HEK293 (cell line): ENCODE measurements at regions not wholly inside any gene's neighbourhood (a gene's known extent, or its start where the extent isn't known, plus 50 kb on each side); places are given as distances from the start of the nearest gene placed in this dataset.

Source experiments
- CTCF ChIA-PET: fragments of 350-600 bp; formaldehyde crosslinking; extraction: SDS; loops from one replicate; lab custom pipeline; 2021; ENCODE audit warnings: antibody characterized with exemption; lab: Yijun Ruan, JAX
- POLR2A ChIA-PET: fragments of 300-600 bp; formaldehyde crosslinking; extraction: SDS; loops from one replicate; lab custom pipeline; 2020; ENCODE audit warnings: antibody characterized with exemption, inconsistent platforms; lab: Yijun Ruan, JAX
- H3K27ac ChIP-seq: fragments of 200-500 bp; sonication (Bioruptor generic); 2 replicates; pipeline ENCODE4 v1.5.1; 2014; ENCODE audit warnings: low read depth, low read length, control low read depth, inconsistent platforms; ENCODE audit errors: extremely low read depth
- H3K36me3 ChIP-seq, 2 experiments: fragments of 200-500 bp in 1 of 2; sonication (Bioruptor generic) in 1 of 2; 1 replicate in 1 of 2; 2 replicates in 1 of 2; pipeline ENCODE4 v1.5.1; 2014 to 2017; ENCODE audit warnings: inconsistent platforms in 2 of 2, low read length in 2 of 2; ENCODE audit not compliant: control insufficient read depth in 2 of 2, insufficient read depth in 1 of 2
- H3K4me1 ChIP-seq: fragments of 200-500 bp; sonication (Bioruptor generic); 2 replicates; pipeline ENCODE4 v1.5.1; 2014; ENCODE audit warnings: mild to moderate bottlenecking, low read length, inconsistent platforms; ENCODE audit not compliant: control insufficient read depth, insufficient read depth
- H3K4me3 ChIP-seq: 2 replicates; pipeline ENCODE4 v1.5.1; 2011; ENCODE audit warnings: low read depth, mild to moderate bottlenecking, control low read depth, low read length, moderate library complexity
- H3K9me3 ChIP-seq: fragments of 200-500 bp; sonication (Bioruptor generic); 2 replicates; pipeline ENCODE4 v1.5.1; 2014; ENCODE audit warnings: low read depth, low read length, inconsistent platforms; ENCODE audit not compliant: control insufficient read depth, insufficient read depth
- FEZF1 ChIP-seq: fragments of 450-650 bp; formaldehyde crosslinking; IDR thresholded peaks from 2 replicates; pipeline ENCODE4 v1.5.1; 2016; ENCODE audit warnings: missing biosample characterization, missing genetic modification characterization
- GLI4 ChIP-seq: fragments of 450-650 bp; formaldehyde crosslinking; IDR thresholded peaks from 2 replicates; pipeline ENCODE4 v1.5.1; 2016; ENCODE audit warnings: missing biosample characterization, missing genetic modification characterization
- PRDM4 ChIP-seq: fragments of 450-650 bp; formaldehyde crosslinking; IDR thresholded peaks from 2 replicates; pipeline ENCODE4 v1.5.1; 2017; ENCODE audit warnings: missing biosample characterization, missing genetic modification characterization
- RBAK ChIP-seq: fragments of 450-650 bp; formaldehyde crosslinking; IDR thresholded peaks from 2 replicates; pipeline ENCODE4 v1.5.1; 2016; ENCODE audit warnings: missing biosample characterization, missing genetic modification characterization
- ZNF114 ChIP-seq: fragments of 450-650 bp; formaldehyde crosslinking; IDR thresholded peaks from 2 replicates; pipeline ENCODE4 v1.5.0; 2017; ENCODE audit warnings: missing biosample characterization, missing genetic modification characterization
- ZNF155 ChIP-seq: fragments of 450-650 bp; formaldehyde crosslinking; IDR thresholded peaks from 2 replicates; pipeline ENCODE4 v1.5.1; 2016; ENCODE audit warnings: missing biosample characterization, missing genetic modification characterization
- ZNF248 ChIP-seq: fragments of 450-650 bp; formaldehyde crosslinking; IDR thresholded peaks from 2 replicates; pipeline ENCODE4 v1.5.1; 2017; ENCODE audit warnings: missing biosample characterization, missing genetic modification characterization
- ZNF266 ChIP-seq: fragments of 450-650 bp; formaldehyde crosslinking; IDR thresholded peaks from 2 replicates; pipeline ENCODE4 v1.5.1; 2016; ENCODE audit warnings: missing biosample characterization, missing genetic modification characterization, low read depth
- ZNF274 ChIP-seq, 2 experiments: fragments of 200-500 bp in 1 of 2; fragments of 450-650 bp in 1 of 2; sonication (Bioruptor generic) in 1 of 2; formaldehyde crosslinking in 1 of 2; IDR thresholded peaks; 2 replicates each; pipeline versions ENCODE4 v1.5.1 to v1.6.1; 2014 to 2016; ENCODE audit warnings: borderline replicate concordance in 1 of 2, inconsistent platforms in 1 of 2, low read length in 1 of 2, missing biosample characterization in 1 of 2, missing genetic modification characterization in 1 of 2
- ZNF302 ChIP-seq: fragments of 450-650 bp; formaldehyde crosslinking; IDR thresholded peaks from 2 replicates; pipeline ENCODE4 v1.5.1; 2016; ENCODE audit warnings: missing biosample characterization, missing genetic modification characterization, low read depth
- ZNF366 ChIP-seq: fragments of 450-650 bp; formaldehyde crosslinking; conservative IDR thresholded peaks from 2 replicates; pipeline ENCODE4 v1.5.1; 2016; ENCODE audit warnings: missing biosample characterization, missing genetic modification characterization
- ZNF473 ChIP-seq: fragments of 450-650 bp; formaldehyde crosslinking; IDR thresholded peaks from 2 replicates; pipeline ENCODE4 v1.5.1; 2017; ENCODE audit warnings: missing biosample characterization, missing genetic modification characterization
- ZNF514 ChIP-seq: fragments of 450-650 bp; formaldehyde crosslinking; IDR thresholded peaks from 2 replicates; pipeline ENCODE4 v1.5.1; 2016; ENCODE audit warnings: missing biosample characterization, missing genetic modification characterization
- ZNF596 ChIP-seq: fragments of 450-650 bp; IDR thresholded peaks from 2 replicates; pipeline ENCODE4 v1.5.0; 2018; ENCODE audit warnings: missing biosample characterization, mild to moderate bottlenecking, missing genetic modification characterization, moderate library complexity
- ZNF629 ChIP-seq: fragments of 450-650 bp; formaldehyde crosslinking; IDR thresholded peaks from 2 replicates; pipeline ENCODE4 v1.5.1; 2017; ENCODE audit warnings: missing biosample characterization, missing genetic modification characterization
- ZNF664 ChIP-seq: fragments of 450-650 bp; formaldehyde crosslinking; IDR thresholded peaks from 2 replicates; pipeline ENCODE4 v1.5.1; 2016; ENCODE audit warnings: missing biosample characterization, missing genetic modification characterization
- ZNF701 ChIP-seq: fragments of 450-650 bp; formaldehyde crosslinking; IDR thresholded peaks from 2 replicates; pipeline ENCODE4 v1.5.1; 2016; ENCODE audit warnings: missing biosample characterization, missing genetic modification characterization
- ZNF76 ChIP-seq: fragments of 450-650 bp; formaldehyde crosslinking; IDR thresholded peaks from 2 replicates; pipeline ENCODE4; 2016; ENCODE audit warnings: low read depth, missing biosample characterization, missing genetic modification characterization, borderline replicate concordance
- ZNF768 ChIP-seq: fragments of 450-650 bp; formaldehyde crosslinking; IDR thresholded peaks from 2 replicates; pipeline ENCODE4 v1.5.1; 2018; ENCODE audit warnings: missing biosample characterization, mild to moderate bottlenecking, missing genetic modification characterization
- ZNF830 ChIP-seq: fragments of 450-650 bp; IDR thresholded peaks from 2 replicates; pipeline ENCODE4 v1.5.0; 2018; ENCODE audit warnings: missing biosample characterization, missing genetic modification characterization, low read depth, mild to moderate bottlenecking, moderate library complexity
- ZXDB ChIP-seq: fragments of 450-650 bp; formaldehyde crosslinking; IDR thresholded peaks from 2 replicates; pipeline ENCODE4 v1.5.1; 2016; ENCODE audit warnings: missing biosample characterization, missing genetic modification characterization
- TF ChIP-seq, protein P1 (sequence below): fragments of 450-650 bp; formaldehyde crosslinking; IDR thresholded peaks from 2 replicates; pipeline ENCODE4 v1.5.1; 2016; ENCODE audit warnings: missing biosample characterization, missing genetic modification characterization
- TF ChIP-seq, protein P2 (sequence below): fragments of 450-650 bp; formaldehyde crosslinking; IDR thresholded peaks from 2 replicates; pipeline ENCODE4 v1.5.1; 2017; ENCODE audit warnings: missing biosample characterization, missing genetic modification characterization
- TF ChIP-seq, protein P3 (sequence below): fragments of 450-650 bp; formaldehyde crosslinking; IDR thresholded peaks from 2 replicates; pipeline ENCODE4 v1.5.1; 2016; ENCODE audit warnings: missing biosample characterization, missing genetic modification characterization
- TF ChIP-seq, protein P4 (sequence below): fragments of 450-650 bp; IDR thresholded peaks from 2 replicates; pipeline ENCODE4 v1.5.1; 2018; ENCODE audit warnings: missing biosample characterization, missing genetic modification characterization
- TF ChIP-seq, protein P5 (sequence below): fragments of 450-650 bp; formaldehyde crosslinking; IDR thresholded peaks from 2 replicates; pipeline ENCODE4 v1.5.1; 2016; ENCODE audit warnings: missing biosample characterization, missing genetic modification characterization

- CTCF ChIA-PET, result no interaction called here
- Histone ChIP-seq H3K27ac (no peak overlapping the region), H3K9me3 (no peaks in the 10 kb centered on the region), H3K4me3 (no peak overlapping the region), H3K36me3 (no peaks in the 10 kb centered on the region), H3K4me1 (no peaks in the 10 kb centered on the region)
- POLR2A ChIA-PET, result no interaction called here
- TF ChIP-seq ZXDB (tag by site-specific recombination), result no peak
- no peak for TF ChIP-seq ZNF830
- no peak for TF ChIP-seq ZNF596 (tag by site-specific recombination)
- no peak for TF ChIP-seq FEZF1 (tag by site-specific recombination)
- TF ChIP-seq, protein P1, sequence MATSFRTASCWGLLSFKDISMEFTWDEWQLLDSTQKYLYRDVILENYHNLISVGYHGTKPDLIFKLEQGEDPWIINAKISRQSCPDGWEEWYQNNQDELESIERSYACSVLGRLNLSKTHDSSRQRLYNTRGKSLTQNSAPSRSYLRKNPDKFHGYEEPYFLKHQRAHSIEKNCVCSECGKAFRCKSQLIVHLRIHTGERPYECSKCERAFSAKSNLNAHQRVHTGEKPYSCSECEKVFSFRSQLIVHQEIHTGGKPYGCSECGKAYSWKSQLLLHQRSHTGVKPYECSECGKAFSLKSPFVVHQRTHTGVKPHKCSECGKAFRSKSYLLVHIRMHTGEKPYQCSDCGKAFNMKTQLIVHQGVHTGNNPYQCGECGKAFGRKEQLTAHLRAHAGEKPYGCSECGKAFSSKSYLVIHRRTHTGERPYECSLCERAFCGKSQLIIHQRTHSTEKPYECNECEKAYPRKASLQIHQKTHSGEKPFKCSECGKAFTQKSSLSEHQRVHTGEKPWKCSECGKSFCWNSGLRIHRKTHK (tag by site-specific recombination), result no peak
- TF ChIP-seq, protein P2, sequence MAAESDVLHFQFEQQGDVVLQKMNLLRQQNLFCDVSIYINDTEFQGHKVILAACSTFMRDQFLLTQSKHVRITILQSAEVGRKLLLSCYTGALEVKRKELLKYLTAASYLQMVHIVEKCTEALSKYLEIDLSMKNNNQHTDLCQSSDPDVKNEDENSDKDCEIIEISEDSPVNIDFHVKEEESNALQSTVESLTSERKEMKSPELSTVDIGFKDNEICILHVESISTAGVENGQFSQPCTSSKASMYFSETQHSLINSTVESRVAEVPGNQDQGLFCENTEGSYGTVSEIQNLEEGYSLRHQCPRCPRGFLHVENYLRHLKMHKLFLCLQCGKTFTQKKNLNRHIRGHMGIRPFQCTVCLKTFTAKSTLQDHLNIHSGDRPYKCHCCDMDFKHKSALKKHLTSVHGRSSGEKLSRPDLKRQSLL (tag by site-specific recombination), result no peak
- no peak for TF ChIP-seq ZNF629 (tag by site-specific recombination)
- TF ChIP-seq, protein P3, sequence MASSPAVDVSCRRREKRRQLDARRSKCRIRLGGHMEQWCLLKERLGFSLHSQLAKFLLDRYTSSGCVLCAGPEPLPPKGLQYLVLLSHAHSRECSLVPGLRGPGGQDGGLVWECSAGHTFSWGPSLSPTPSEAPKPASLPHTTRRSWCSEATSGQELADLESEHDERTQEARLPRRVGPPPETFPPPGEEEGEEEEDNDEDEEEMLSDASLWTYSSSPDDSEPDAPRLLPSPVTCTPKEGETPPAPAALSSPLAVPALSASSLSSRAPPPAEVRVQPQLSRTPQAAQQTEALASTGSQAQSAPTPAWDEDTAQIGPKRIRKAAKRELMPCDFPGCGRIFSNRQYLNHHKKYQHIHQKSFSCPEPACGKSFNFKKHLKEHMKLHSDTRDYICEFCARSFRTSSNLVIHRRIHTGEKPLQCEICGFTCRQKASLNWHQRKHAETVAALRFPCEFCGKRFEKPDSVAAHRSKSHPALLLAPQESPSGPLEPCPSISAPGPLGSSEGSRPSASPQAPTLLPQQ (tag by site-specific recombination), result no peak
- TF ChIP-seq ZNF248 (tag by site-specific recombination), result no peak
These were observed 58.7 kb upstream of the KIRREL3 start for GRCh38 chr11:127059286-127059685.

GRCh38 chr11:127058524-127058923 is 58.0 kb upstream of the KIRREL3 start:
- Histone ChIP-seq H3K4me1 (no peaks in the 10 kb centered on the region), H3K36me3 (no peaks in the 10 kb centered on the region), H3K9me3 (no peaks in the 10 kb centered on the region), H3K27ac (no peak overlapping the region), H3K4me3 (no peak overlapping the region)
- ChIA-PET CTCF (no interaction called here), POLR2A (no interaction called here)
- TF ChIP-seq ZNF664, result no peak
- TF ChIP-seq ZNF514 (tag by site-specific recombination), result no peak
- no peak for TF ChIP-seq ZNF274 (IDR thresholded peaks at IDR 0.05; ENCODE audit: low read length)
- no peak for TF ChIP-seq ZNF274 (tag by site-specific recombination; IDR thresholded peaks at IDR 0.05; ENCODE audit: borderline replicate concordance)
- TF ChIP-seq RBAK (tag by site-specific recombination), result no peak
- TF ChIP-seq ZNF155 (tag by site-specific recombination), result no peak
- TF ChIP-seq ZNF473, result no peak
- TF ChIP-seq ZNF114 (tag by site-specific recombination), result no peak
- no peak for TF ChIP-seq GLI4 (tag by site-specific recombination)
- TF ChIP-seq ZNF266 (tag by site-specific recombination), result no peak
- TF ChIP-seq PRDM4, result no peak
- TF ChIP-seq ZNF366 (tag by site-specific recombination), result no peak
- TF ChIP-seq ZNF76, result no peak
- no peak for TF ChIP-seq ZNF768
- TF ChIP-seq, protein P4, sequence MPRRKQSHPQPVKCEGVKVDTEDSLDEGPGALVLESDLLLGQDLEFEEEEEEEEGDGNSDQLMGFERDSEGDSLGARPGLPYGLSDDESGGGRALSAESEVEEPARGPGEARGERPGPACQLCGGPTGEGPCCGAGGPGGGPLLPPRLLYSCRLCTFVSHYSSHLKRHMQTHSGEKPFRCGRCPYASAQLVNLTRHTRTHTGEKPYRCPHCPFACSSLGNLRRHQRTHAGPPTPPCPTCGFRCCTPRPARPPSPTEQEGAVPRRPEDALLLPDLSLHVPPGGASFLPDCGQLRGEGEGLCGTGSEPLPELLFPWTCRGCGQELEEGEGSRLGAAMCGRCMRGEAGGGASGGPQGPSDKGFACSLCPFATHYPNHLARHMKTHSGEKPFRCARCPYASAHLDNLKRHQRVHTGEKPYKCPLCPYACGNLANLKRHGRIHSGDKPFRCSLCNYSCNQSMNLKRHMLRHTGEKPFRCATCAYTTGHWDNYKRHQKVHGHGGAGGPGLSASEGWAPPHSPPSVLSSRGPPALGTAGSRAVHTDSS (tag by site-specific recombination), result no peak
- TF ChIP-seq ZNF302, result no peak
- TF ChIP-seq, protein P5, sequence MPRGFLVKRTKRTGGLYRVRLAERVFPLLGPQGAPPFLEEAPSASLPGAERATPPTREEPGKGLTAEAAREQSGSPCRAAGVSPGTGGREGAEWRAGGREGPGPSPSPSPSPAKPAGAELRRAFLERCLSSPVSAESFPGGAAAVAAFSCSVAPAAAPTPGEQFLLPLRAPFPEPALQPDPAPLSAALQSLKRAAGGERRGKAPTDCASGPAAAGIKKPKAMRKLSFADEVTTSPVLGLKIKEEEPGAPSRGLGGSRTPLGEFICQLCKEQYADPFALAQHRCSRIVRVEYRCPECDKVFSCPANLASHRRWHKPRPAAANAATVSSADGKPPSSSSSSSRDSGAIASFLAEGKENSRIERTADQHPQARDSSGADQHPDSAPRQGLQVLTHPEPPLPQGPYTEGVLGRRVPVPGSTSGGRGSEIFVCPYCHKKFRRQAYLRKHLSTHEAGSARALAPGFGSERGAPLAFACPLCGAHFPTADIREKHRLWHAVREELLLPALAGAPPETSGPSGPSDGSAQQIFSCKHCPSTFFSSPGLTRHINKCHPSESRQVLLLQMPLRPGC (tag by site-specific recombination), result no peak
- TF ChIP-seq ZNF701, result no peak
